Breast epithelium (tissue), 4 donors: ENCODE measurements at regions not wholly inside any gene's neighbourhood (a gene's known extent, or its start where the extent isn't known, plus 50 kb on each side); places are given as distances from the start of the nearest gene placed in this dataset.
"Not testable (repeated sequence)": the region's sequence is repeated elsewhere in the genome, so short reads cannot be mapped to it uniquely, and the experiment has no call there.

ENCODE experiments used
- DNase-seq, 2 donors: peaks; one replicate each; pipeline ENCODE4 v3.0.0-alpha.2; 2019; ENCODE audit warnings: low spot score in 2 of 2
- H3K27ac ChIP-seq, 2 donors: fragments of 200-600 bp; sonication (generic) in 1 of 2; one replicate each; pipeline ENCODE4 v1.5.1; 2016 to 2019; ENCODE audit warnings: mild to moderate bottlenecking in 1 of 2
- H3K27me3 ChIP-seq, 2 donors: fragments of 200-600 bp; sonication (generic) in 1 of 2; one replicate each; pipeline versions ENCODE4 v1.5.1 to v1.6.0; 2017 to 2019; ENCODE audit warnings: control low read depth in 1 of 2, mild to moderate bottlenecking in 1 of 2
- H3K36me3 ChIP-seq: fragments of 200-600 bp; one replicate; pipeline ENCODE4 v1.5.1; 2019
- H3K4me1 ChIP-seq, 2 donors: fragments of 200-600 bp; sonication (generic); one replicate each; pipeline ENCODE4 v1.5.1; 2016 to 2019; ENCODE audit warnings: control low read depth in 1 of 2
- H3K4me3 ChIP-seq, 3 donors: fragments of 200-600 bp; sonication (generic); 1 replicate in 2 of 3; 2 replicates in 1 of 3; pipeline ENCODE4 v1.5.1; 2016 to 2019; ENCODE audit warnings: mild to moderate bottlenecking in 3 of 3, moderate library complexity in 2 of 3
- H3K9me3 ChIP-seq, 2 donors: fragments of 200-600 bp; sonication (generic) in 1 of 2; one replicate each; pipeline ENCODE4 v1.5.1; 2016 to 2019; ENCODE audit warnings: control low read depth in 1 of 2
- POLR2A ChIP-seq: fragments of 450-650 bp; IDR thresholded peaks from one replicate; pipeline ENCODE4 v1.6.1; 2016; ENCODE audit warnings: antibody characterized with exemption, mild to moderate bottlenecking, moderate library complexity
- POLR2AphosphoS5 ChIP-seq, 3 donors: sonication (generic); formaldehyde crosslinking; IDR thresholded peaks; one replicate each; pipeline ENCODE4 v1.6.1; 2017; ENCODE audit warnings: antibody characterized with exemption in 3 of 3
- intact Hi-C: fragments of 100-400 bp; cut with DNase I; formaldehyde crosslinking; loops from one replicate; pipeline ENCODE4 v1.15.1; 2023; ENCODE audit warnings: low total_unique reads
- TF ChIP-seq, protein P1 (sequence below), 3 donors: fragments of 450-650 bp; IDR thresholded peaks; one replicate each; pipeline ENCODE4 v1.5.1; 2016 to 2017; ENCODE audit warnings: antibody characterized with exemption in 3 of 3, mild to moderate bottlenecking in 3 of 3, moderate library complexity in 3 of 3

DNA sequence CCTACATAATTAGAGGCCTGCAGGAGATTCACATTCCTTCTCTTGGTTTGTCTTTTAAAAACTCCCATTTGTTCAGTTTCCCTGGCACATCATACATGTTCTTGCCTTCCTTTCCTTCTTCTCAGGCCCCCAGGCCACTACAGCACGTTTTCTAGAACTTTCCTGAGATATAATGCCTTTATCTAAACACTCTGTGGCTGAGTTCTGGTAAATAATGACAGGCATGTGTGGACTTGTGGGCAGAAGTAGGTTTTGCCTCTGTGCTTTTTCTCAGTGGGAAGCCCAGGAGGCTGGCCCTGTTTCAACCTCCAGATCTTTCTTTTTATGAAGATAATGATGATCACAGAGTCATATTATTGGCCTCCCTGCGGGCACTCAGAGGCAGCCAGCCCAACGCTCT, 117.2 kb downstream of the TMX1 start:
- Histone ChIP-seq H3K4me3 (no peak overlapping the region), H3K9me3 (no peaks in the 10 kb centered on the region), H3K4me1 (no peaks in the 10 kb centered on the region), H3K36me3 (no peaks in the 10 kb centered on the region), H3K27ac (peak overlapping the region; percentile 65 to 66), H3K27me3 (no peaks in the 10 kb centered on the region)
- intact Hi-C loops, result no loop called here
- no peak for DNase-seq
- TF ChIP-seq, protein P1, sequence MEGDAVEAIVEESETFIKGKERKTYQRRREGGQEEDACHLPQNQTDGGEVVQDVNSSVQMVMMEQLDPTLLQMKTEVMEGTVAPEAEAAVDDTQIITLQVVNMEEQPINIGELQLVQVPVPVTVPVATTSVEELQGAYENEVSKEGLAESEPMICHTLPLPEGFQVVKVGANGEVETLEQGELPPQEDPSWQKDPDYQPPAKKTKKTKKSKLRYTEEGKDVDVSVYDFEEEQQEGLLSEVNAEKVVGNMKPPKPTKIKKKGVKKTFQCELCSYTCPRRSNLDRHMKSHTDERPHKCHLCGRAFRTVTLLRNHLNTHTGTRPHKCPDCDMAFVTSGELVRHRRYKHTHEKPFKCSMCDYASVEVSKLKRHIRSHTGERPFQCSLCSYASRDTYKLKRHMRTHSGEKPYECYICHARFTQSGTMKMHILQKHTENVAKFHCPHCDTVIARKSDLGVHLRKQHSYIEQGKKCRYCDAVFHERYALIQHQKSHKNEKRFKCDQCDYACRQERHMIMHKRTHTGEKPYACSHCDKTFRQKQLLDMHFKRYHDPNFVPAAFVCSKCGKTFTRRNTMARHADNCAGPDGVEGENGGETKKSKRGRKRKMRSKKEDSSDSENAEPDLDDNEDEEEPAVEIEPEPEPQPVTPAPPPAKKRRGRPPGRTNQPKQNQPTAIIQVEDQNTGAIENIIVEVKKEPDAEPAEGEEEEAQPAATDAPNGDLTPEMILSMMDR (IDR thresholded peaks at IDR 0.05), result no peak
- no peak for TF ChIP-seq POLR2AphosphoS5 (IDR thresholded peaks at IDR 0.05)
- TF ChIP-seq POLR2A, result no peak

DNA sequence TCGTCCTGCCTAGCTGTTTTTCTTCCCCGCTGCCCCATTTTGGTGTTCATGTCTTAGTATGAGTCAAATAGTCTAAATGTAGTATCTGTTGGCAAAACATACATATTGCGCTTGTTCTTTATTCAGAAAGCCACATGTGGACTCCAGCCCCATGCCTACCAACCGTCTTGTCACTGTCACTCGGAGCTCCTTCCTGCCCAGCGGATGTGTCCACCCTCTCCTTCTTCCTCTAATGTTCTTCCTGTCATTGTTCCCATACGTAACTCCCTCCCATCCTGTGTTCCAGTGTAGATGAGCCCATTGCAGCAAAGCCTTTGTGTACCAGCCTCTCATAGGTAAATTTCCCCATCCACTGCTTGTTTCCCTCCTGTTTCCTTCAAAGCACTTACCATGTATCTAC, 120.5 kb downstream of the TMX1 start:
- no peaks in the 10 kb centered on the region for H3K9me3 ChIP-seq
- no peaks in the 10 kb centered on the region for H3K27me3 ChIP-seq
- intact Hi-C loops, result no loop called here
- DNase-seq, result no peak
- TF ChIP-seq, protein P1 (IDR thresholded peaks at IDR 0.05), result no peak
- TF ChIP-seq POLR2A, result no peak
- no peak for TF ChIP-seq POLR2AphosphoS5 (IDR thresholded peaks at IDR 0.05)
- no peaks in the 10 kb centered on the region for H3K36me3 ChIP-seq
- no peak overlapping the region for H3K4me3 ChIP-seq
- H3K4me1 ChIP-seq, result no peaks in the 10 kb centered on the region
- no peak overlapping the region for H3K27ac ChIP-seq

DNA sequence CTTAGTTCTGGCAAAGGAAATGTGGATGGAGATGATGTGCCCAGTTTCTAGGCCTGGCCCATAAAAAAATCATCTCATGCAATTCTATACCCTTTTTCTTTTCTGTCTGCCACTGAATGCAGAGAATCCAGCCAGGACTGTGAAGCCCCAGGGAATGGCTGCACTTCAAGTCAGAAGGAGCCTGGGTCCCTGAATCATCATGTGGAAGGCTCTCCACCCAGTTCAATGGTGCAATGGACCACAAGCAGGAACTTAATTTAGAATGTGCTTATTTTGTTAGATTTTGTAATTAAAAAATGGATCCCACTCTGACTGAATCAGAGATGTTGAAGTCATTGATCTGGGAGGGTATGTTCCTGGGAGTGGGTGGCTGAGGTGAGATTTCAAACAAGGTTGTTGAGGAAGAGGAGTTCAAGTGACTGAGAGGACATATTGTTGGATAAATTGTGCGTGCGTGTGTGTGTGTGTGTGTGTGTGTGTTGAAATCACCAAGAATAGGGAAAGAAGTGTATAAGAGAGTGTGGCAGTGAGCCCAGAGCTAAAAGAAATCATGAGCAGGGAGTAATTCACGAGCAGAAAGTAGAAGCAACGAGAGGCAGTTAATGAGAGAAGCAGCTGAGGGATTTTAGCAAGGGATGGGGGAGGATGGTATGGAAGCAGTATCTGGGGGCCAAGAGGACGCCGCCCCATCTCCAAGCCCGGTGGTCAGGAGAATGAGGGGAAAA, 125.4 kb downstream of the TMX1 start:
- H3K4me1 ChIP-seq, result no peaks in the 10 kb centered on the region
- DNase-seq, result no peak
- H3K4me3 ChIP-seq, result no peak overlapping the region
- intact Hi-C loops, result no loop called here
- no peaks in the 10 kb centered on the region for H3K9me3 ChIP-seq
- H3K27ac ChIP-seq, result peak overlapping the region; percentile 82 to 84
- H3K36me3 ChIP-seq, result no peaks in the 10 kb centered on the region
- no peak for TF ChIP-seq POLR2AphosphoS5 (IDR thresholded peaks at IDR 0.05)
- TF ChIP-seq POLR2A, result no peak
- TF ChIP-seq, protein P1 (IDR thresholded peaks at IDR 0.05), result no peak
- no peaks in the 10 kb centered on the region for H3K27me3 ChIP-seq

DNA sequence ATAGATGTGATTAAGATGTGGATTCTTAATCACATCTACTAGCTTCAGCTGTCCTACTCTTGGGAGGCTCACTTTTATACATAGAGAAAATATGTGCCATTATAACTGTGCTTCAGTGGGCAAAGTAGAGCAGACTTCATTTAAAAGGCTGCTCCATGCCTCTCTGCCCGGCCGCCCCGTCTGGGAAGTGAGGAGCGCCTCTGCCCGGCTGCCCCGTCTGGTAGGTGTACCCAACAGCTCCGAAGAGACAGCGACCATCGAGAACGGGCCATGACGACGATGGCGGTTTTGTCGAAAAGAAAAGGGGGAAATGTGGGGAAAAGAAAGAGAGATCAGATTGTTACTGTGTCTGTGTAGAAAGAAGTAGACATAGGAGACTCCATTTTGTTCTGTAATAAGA, 126.4 kb downstream of the TMX1 start:
- H3K4me3 ChIP-seq, H3K9me3 ChIP-seq, H3K36me3 ChIP-seq, intact Hi-C loops, H3K4me1 ChIP-seq, DNase-seq, H3K27me3 ChIP-seq: not testable (repeated sequence)
- H3K27ac ChIP-seq, result peak overlapping the region; percentile 82 to 84

DNA sequence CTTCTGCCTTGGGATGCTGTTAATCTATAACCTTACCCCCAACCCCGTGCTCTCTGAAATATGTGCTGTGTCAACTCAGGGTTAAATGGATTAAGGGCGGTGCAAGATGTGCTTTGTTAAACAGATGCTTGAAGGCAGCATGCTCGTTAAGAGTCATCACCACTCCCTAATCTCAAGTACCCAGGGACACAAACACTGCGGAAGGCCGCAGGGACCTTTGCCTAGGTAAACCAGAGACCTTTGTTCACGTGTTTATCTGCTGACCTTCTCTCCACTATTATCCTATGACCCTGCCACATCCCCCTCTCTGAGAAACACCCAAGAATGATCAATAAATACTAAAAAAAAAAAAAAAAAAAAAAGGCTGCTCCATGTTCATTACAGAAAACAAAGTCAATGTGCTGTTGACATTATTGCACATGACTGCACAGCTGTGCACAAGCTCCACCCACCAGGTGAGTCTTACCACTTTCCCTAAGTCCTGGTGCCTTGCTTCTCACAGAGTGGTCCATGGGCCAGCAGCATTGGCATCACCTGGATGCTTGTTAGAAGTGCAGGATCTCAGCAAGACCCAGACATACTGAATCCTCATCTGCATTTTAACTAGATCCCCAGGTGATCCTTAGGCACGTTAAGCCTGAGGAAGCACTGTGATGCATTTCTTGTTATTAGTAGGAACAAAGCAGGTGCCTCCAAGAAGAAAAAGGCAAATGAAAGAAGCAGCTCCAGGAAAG, 127.0 kb downstream of the TMX1 start:
- H3K4me3 ChIP-seq, DNase-seq, H3K9me3 ChIP-seq, H3K4me1 ChIP-seq, intact Hi-C loops, H3K36me3 ChIP-seq, H3K27me3 ChIP-seq: not testable (repeated sequence)
- H3K27ac ChIP-seq, result peak overlapping the region; percentile 76 to 82

DNA sequence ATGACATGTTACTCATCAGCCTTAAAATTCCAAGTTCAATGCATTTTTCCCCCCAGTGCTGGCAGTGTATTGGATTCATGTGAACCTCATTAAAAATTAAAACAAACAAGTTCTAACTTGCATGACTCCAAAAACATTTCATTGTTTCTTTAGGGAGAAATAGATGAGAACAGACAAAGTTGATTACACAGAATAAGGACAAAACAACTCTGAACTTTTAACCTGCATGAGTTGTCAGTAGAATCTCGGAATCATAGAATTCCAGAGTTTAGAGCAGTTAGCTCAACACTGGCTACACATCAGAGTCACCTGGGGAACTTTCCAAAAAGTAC, 127.5 kb downstream of the TMX1 start:
- no peaks in the 10 kb centered on the region for H3K27me3 ChIP-seq
- peak overlapping the region; percentile 67 to 82 for H3K27ac ChIP-seq
- intact Hi-C loops, result no loop called here
- H3K4me3 ChIP-seq, result no peak overlapping the region
- no peaks in the 10 kb centered on the region for H3K9me3 ChIP-seq
- no peaks in the 10 kb centered on the region for H3K36me3 ChIP-seq
- DNase-seq, result peak in 1 of 2 donors; percentile 50
- TF ChIP-seq, protein P1 (IDR thresholded peaks at IDR 0.05), result no peak
- peak in 1 of 3 donors; percentile 42 for TF ChIP-seq POLR2AphosphoS5 (IDR thresholded peaks at IDR 0.05)
- H3K4me1 ChIP-seq, result no peaks in the 10 kb centered on the region
